ENCODE measurements at regions not wholly inside any gene's neighbourhood (a gene's known extent, or its start where the extent isn't known, plus 50 kb on each side); places are given as distances from the start of the nearest gene placed in this dataset.
"Not testable (repeated sequence)": the region's sequence is repeated elsewhere in the genome, so short reads cannot be mapped to it uniquely, and the experiment has no call there.

DNA sequence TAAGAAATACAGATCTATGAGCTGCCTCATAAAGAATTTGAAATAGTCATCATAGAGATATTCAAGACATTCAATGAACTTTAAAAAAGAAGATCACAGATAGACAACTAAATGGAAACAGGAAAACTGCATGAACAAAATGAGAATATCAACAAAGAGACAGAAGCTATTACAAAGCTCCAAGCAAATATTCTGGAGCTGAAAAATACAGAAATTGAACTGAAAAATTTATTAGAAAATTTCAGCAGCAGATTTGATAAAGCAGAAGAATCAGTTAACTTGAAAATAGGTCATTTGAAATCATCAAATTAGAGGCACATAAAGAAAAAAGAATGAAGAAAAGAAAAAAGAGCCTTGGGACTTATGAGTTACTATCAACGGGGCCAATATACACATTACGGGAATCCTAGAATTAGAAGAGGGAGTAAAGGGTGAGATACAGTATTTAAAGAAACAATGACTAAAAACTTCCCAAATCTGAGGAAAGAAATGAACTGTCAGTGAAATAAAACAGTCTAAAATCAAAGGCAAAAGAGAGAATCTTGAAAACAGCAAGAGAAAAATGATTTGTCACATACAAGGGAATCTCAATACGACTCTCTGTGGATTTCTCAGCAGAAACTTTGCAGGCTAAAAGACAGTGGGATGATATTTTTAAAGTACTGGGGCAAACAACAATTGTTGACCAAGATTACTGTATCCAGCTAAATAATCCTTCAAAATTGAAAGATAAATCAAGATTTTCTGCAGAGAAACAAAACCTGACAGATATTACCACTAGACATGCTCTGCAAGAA, 641.6 kb downstream of the ANKRD50 start:
- Histone ChIP-seq H4K20me1 (no peaks in the 10 kb centered on the region), H3K4me2 (no peak overlapping the region)
- TF ChIP-seq Cebpa-rat (IDR thresholded peaks at IDR 0.05), result no peak

DNA sequence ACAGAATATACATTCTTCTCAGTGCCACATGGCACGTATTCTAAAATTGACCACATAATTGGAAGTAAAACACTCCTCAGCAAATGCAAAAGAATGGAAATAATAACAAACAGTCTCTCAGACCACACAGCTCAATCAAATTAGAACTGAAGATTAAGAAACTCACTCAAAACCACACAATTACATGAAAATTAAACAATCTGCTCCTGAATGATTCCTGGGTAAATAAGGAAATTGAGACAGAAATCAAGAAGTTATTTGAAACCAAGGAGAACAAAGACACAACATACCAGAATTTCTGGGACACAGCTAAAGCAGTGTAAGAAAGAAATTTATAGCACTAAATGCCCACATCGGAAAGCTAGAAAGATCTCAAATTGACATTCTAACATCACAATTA, 637.3 kb downstream of the ANKRD50 start:
- H3K4me1 ChIP-seq, H3K9ac ChIP-seq, H3K36me3 ChIP-seq, H3K27me3 ChIP-seq, H4K20me1 ChIP-seq, H3K4me3 ChIP-seq, H3K27ac ChIP-seq, H3K4me2 ChIP-seq: not testable (repeated sequence)
- peaks cover 37% of the 10 kb centered on the region for H3K9me3 ChIP-seq

More for the DNA sequence above, 641.6 kb downstream of the ANKRD50 start:
- Histone ChIP-seq H3K27ac (no peak overlapping the region), H3K27me3 (no peaks in the 10 kb centered on the region), H3K4me1 (no peaks in the 10 kb centered on the region), H3K4me3 (no peak overlapping the region), H3K36me3 (no peaks in the 10 kb centered on the region), H3K9ac (no peak overlapping the region), H3K9me3 (peaks cover 39% of the 10 kb centered on the region)

DNA sequence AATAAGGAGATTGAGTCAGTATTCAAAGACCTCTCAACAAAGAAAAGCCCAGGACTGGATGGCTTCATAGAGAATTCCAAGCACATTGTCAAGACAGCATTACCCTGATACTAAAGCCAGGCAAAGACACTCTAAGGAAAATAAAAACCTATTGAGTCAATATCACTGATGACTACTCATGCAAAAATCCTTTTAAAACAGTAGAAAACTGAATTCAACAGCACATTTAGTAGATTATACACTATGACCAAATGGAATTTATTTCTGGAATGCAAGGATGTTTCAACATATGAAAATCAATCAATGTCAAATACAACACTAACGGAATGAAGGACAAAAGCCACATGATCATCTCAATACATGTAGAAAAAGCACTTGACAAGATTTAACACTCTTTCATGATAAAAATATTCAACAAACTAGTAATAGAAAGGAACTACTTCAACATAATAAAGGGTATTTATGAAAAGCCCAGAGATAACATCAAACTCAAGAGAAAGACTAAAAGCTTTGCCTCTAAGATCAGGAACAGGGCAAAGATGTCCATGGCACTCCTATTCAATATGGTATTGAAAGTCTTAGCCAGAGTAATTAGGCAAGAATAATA, 633.3 kb downstream of the ANKRD50 start:
- Histone ChIP-seq H3K36me3 (no peaks in the 10 kb centered on the region), H3K4me3 (no peak overlapping the region), H3K27me3 (no peaks in the 10 kb centered on the region), H3K9me3 (peaks cover 10% of the 10 kb centered on the region; the same call in 1 of the 2 replicates), H4K20me1 (no peaks in the 10 kb centered on the region), H3K4me2 (no peak overlapping the region), H3K9ac (no peak overlapping the region), H3K4me1 (no peaks in the 10 kb centered on the region), H3K27ac (no peak overlapping the region)
- no peak for TF ChIP-seq Cebpa-rat (IDR thresholded peaks at IDR 0.05)

- Histone ChIP-seq H4K20me1 (no peaks in the 10 kb centered on the region), H3K27me3 (no peaks in the 10 kb centered on the region), H3K9me3 (peaks cover 10% of the 10 kb centered on the region; the same call in 1 of the 2 replicates), H3K27ac (no peak overlapping the region), H3K4me2 (no peak overlapping the region), H3K4me1 (no peaks in the 10 kb centered on the region), H3K36me3 (no peaks in the 10 kb centered on the region), H3K4me3 (no peak overlapping the region), H3K9ac (no peak overlapping the region)
- no peak for TF ChIP-seq Cebpa-rat (IDR thresholded peaks at IDR 0.05)
Measured at GRCh38 chr4:124083711-124084110, 628.8 kb downstream of the ANKRD50 start.

DNA sequence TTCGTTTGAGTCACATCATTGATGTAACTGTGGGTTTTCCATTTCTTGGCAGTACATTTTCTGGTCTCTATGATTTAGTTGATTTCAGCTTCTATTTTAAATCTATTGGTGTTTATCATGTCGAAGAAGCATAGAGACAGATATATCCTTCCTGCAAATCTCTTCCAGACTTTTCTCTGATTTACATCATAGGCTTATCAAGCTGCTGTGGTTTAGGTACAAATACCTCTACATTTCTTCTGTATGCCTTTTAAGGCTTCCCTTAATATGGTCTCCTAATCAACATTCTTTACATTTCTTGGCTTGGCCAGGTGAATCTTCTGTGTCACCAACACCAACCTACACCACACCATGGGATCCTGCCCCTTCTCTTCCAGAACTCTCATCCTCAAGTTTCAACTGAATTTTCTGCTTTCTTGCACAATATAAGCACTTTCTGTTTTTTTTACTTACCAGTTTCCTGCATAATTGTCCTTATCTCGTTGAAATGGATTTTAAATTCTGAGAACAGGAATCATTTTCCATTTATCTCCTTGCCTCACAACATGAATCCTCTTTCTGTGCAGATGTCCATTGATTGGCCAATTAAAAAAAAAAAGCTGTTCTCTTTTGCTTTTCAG, 626.9 kb downstream of the ANKRD50 start:
- H3K9ac ChIP-seq, result no peak overlapping the region
- no peak for TF ChIP-seq Cebpa-rat (IDR thresholded peaks at IDR 0.05)
- no peaks in the 10 kb centered on the region for H3K9me3 ChIP-seq
- no peaks in the 10 kb centered on the region for H4K20me1 ChIP-seq
- H3K4me3 ChIP-seq, result no peak overlapping the region
- no peak overlapping the region for H3K27ac ChIP-seq
- no peaks in the 10 kb centered on the region for H3K4me1 ChIP-seq
- H3K36me3 ChIP-seq, result no peaks in the 10 kb centered on the region
- no peaks in the 10 kb centered on the region for H3K27me3 ChIP-seq
- no peak overlapping the region for H3K4me2 ChIP-seq

DNA sequence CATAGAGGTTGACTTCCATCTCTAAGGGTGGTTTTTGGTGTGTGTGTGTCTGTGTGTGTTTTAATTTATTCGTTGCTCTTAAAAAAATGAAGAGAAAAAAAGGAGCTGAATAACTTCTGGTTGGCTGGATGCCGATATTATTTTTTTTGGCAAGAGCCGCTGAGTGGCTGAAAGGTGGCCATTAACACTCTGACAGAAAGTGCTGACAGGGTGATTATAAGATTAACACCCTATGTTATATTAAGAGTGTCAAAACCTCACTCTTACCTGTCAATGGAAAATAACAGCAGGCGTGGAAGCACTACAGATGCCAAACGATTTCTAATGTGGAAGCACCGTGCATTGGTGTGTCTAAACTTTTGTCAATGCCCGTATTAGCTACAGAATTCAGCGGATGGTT, 622.5 kb downstream of the ANKRD50 start:
- Histone ChIP-seq H3K4me1 (no peaks in the 10 kb centered on the region), H3K4me2 (no peak overlapping the region), H3K27ac (no peak overlapping the region), H3K9ac (no peak overlapping the region), H3K9me3 (no peaks in the 10 kb centered on the region), H3K36me3 (no peaks in the 10 kb centered on the region), H3K4me3 (no peak overlapping the region), H4K20me1 (no peaks in the 10 kb centered on the region), H3K27me3 (no peaks in the 10 kb centered on the region)
- TF ChIP-seq Cebpa-rat (IDR thresholded peaks at IDR 0.05), result no peak

DNA sequence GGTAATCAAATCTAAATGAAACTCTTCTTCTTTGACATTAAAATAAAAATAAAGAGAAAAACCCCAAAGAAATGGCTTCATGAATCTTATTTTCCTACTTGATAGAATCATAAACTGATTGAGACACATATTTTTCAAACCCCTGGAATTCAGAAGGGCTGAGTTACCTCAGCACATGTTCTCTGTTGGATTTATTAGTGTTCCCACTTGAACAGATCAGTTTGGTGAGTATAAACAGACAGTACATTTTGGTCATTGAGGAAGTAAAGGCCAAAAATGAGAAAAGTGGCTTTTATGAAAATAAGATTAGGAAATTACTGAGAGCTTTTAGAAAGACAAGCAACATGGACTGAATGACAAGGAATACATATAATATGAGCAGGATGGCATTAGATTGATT, 620.4 kb downstream of the ANKRD50 start:
- H3K9ac ChIP-seq, result no peak overlapping the region
- no peak overlapping the region for H3K4me3 ChIP-seq
- no peaks in the 10 kb centered on the region for H3K9me3 ChIP-seq
- H3K4me1 ChIP-seq, result no peaks in the 10 kb centered on the region
- H3K4me2 ChIP-seq, result no peak overlapping the region
- H3K27ac ChIP-seq, result no peak overlapping the region
- no peak for TF ChIP-seq Cebpa-rat (IDR thresholded peaks at IDR 0.05)
- H4K20me1 ChIP-seq, result no peaks in the 10 kb centered on the region
- no peaks in the 10 kb centered on the region for H3K36me3 ChIP-seq
- H3K27me3 ChIP-seq, result no peaks in the 10 kb centered on the region

DNA sequence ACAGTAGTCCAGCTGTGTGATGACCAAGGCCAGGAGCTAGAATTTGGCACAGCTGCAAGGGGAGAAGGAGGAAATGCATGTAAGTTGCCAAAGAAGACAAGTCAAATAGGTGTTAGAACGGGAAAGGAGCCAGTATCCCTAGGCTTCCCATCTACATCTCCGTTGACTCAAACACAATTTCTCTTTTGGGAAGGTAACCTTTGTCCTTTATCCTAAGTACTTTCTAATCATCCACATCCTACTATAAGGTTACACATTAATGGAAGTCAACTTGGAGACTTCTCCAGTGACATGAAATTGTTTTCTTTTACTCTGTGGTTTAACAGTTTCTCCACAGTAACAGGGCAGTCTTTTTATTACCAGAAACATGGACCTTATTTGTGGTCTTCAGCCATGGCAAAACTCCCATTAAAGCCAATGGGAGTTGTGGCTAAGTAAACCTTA, 620.0 kb downstream of the ANKRD50 start:
- Histone ChIP-seq H3K4me1 (no peaks in the 10 kb centered on the region), H3K4me2 (no peak overlapping the region), H3K9ac (no peak overlapping the region), H3K27ac (no peak overlapping the region), H4K20me1 (no peaks in the 10 kb centered on the region), H3K9me3 (no peaks in the 10 kb centered on the region), H3K4me3 (no peak overlapping the region), H3K27me3 (no peaks in the 10 kb centered on the region), H3K36me3 (no peaks in the 10 kb centered on the region)
- no peak for TF ChIP-seq Cebpa-rat (IDR thresholded peaks at IDR 0.05)

DNA sequence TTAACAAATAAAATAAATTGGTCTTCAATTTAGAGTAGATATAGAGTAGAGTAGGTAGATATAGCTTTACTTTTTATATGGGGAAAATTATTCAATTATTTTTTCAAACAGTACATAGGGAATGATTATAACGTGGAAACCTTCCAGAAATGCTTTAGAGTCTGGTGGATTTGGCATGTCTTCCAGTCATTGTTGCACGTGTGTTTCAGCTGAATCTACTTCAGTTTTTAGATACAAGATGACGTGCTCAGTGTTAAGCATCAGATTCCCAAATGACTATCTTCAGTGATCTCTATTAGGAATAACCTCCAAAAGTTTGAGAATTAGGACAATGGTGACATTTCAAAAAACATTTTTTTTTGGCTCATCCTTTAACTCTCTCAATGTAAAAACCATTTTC, 616.9 kb downstream of the ANKRD50 start:
- Histone ChIP-seq H3K9ac (no peak overlapping the region), H3K27me3 (no peaks in the 10 kb centered on the region), H3K27ac (no peak overlapping the region), H3K4me2 (no peak overlapping the region), H3K9me3 (no peaks in the 10 kb centered on the region), H3K4me1 (no peaks in the 10 kb centered on the region), H3K36me3 (no peaks in the 10 kb centered on the region), H3K4me3 (no peak overlapping the region), H4K20me1 (no peaks in the 10 kb centered on the region)
- no peak for TF ChIP-seq Cebpa-rat (IDR thresholded peaks at IDR 0.05)

- no peak for TF ChIP-seq Cebpa-rat (IDR thresholded peaks at IDR 0.05)
- Histone ChIP-seq H3K4me2 (no peak overlapping the region), H3K9ac (no peak overlapping the region), H3K36me3 (no peaks in the 10 kb centered on the region), H3K4me3 (no peak overlapping the region), H3K27me3 (no peaks in the 10 kb centered on the region), H3K9me3 (no peaks in the 10 kb centered on the region), H4K20me1 (no peaks in the 10 kb centered on the region), H3K4me1 (no peaks in the 10 kb centered on the region), H3K27ac (no peak overlapping the region)
Measured at GRCh38 chr4:124096290-124096689, 616.2 kb downstream of the ANKRD50 start.

Measured in BLaER1 (cell line).